Gastroesophageal sphincter (tissue), 3 donors: ENCODE measurements at regions not wholly inside any gene's neighbourhood (a gene's known extent, or its start where the extent isn't known, plus 50 kb on each side); places are given as distances from the start of the nearest gene placed in this dataset.

ENCODE experiments used
- CTCF ChIP-seq, 4 experiments: fragments of 200-600 bp in 2 of 4; fragments of 450-650 bp in 2 of 4; sonication (generic) in 1 of 4; IDR thresholded peaks; one replicate each; pipeline ENCODE4 v1.5.1; 2017 to 2019; ENCODE audit warnings: antibody characterized with exemption in 4 of 4, mild to moderate bottlenecking in 2 of 4, moderate library complexity in 2 of 4
- POLR2A ChIP-seq, 2 donors: fragments of 450-650 bp; IDR thresholded peaks; one replicate each; pipeline ENCODE4 v1.6.1; 2017; ENCODE audit warnings: antibody characterized with exemption in 2 of 2, mild to moderate bottlenecking in 2 of 2, moderate library complexity in 1 of 2
- POLR2AphosphoS5 ChIP-seq: sonication (generic); formaldehyde crosslinking; IDR thresholded peaks from one replicate; pipeline ENCODE4 v1.6.1; 2017; ENCODE audit warnings: antibody characterized with exemption

- TF ChIP-seq POLR2A (IDR thresholded peaks at IDR 0.05) (no peak), CTCF (IDR thresholded peaks at IDR 0.05) (no peak), POLR2AphosphoS5 (no peak)
Observed at GRCh38 chrY:8815616-8816015, 521.6 kb upstream of the TSPY4 start.
